ENCODE measurements at regions not wholly inside any gene's neighbourhood (a gene's known extent, or its start where the extent isn't known, plus 50 kb on each side); places are given as distances from the start of the nearest gene placed in this dataset.

DNA sequence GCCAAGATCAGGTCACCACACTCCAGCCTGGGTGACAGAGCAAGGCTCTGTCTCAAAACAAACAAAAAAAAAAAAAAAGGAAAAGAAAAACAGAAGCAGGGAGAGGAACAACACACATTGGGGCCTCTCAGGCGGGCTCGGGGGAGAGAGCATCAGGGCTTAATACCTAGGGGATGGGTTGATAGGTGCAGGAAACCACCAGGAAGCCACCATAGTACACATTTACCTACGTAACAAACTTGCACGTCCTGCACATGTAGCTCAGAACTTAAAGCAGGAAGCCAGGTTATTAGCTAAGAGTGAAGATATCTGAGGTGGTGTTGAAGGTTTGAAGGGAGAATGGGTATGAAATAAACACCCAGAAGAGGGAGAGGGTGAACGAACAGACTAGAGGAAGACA is 81.0 kb upstream of the PMAIP1 start:
- TF ChIP-seq, protein P1, sequence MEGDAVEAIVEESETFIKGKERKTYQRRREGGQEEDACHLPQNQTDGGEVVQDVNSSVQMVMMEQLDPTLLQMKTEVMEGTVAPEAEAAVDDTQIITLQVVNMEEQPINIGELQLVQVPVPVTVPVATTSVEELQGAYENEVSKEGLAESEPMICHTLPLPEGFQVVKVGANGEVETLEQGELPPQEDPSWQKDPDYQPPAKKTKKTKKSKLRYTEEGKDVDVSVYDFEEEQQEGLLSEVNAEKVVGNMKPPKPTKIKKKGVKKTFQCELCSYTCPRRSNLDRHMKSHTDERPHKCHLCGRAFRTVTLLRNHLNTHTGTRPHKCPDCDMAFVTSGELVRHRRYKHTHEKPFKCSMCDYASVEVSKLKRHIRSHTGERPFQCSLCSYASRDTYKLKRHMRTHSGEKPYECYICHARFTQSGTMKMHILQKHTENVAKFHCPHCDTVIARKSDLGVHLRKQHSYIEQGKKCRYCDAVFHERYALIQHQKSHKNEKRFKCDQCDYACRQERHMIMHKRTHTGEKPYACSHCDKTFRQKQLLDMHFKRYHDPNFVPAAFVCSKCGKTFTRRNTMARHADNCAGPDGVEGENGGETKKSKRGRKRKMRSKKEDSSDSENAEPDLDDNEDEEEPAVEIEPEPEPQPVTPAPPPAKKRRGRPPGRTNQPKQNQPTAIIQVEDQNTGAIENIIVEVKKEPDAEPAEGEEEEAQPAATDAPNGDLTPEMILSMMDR (IDR thresholded peaks at IDR 0.05): no peak
- TF ChIP-seq POLR2A (IDR thresholded peaks at IDR 0.05): no peak
